GM18867 (cell line): ENCODE measurements at regions not wholly inside any gene's neighbourhood (a gene's known extent, or its start where the extent isn't known, plus 50 kb on each side); places are given as distances from the start of the nearest gene placed in this dataset.

Source experiments
- ATAC-seq: cut with Tn5 transposase; IDR thresholded peaks from one replicate; pipeline ENCODE4 v1.9.1; 2021; ENCODE audit warnings: mild to moderate bottlenecking, moderate library complexity; ENCODE audit not compliant: unreplicated experiment

DNA sequence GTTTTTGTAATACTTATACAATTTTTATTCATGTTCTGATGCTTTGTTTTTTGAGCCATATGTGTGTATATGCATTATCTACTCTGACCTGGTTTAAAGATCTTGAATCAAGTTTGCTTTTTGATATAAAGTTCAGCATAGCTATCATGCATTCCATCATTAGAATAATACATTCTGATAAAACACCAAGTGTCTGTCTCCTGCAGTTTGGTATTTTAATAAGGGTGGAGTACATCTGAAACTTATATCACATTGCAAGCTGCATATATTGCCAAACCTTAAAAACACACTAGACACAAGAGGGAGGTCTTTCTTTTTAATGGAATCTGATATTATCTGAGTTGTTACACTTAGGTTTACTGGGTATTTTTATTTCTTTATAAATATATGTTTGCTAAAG lies 102.8 kb upstream of the ADAMTSL1 start:
- no peak for ATAC-seq

DNA sequence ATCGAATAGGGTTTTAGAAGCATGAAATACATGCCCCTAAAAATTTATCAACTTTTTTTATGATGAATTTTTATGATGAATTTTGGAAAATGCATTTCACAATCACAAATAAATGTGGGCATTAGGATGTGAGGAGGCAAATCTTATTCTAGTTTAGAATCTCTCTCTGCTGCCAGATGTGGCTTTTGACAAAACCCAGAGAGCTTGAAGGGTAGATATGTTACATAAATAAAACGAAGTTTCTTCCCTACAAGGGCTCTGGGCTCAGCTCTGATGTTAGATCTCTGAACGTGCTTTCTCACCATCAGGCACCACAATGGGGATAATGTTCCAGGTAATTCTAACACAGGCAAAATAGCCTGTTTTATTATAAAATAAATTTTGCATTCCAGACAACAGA lies 102.3 kb upstream of the ADAMTSL1 start:
- ATAC-seq, result no peak

DNA sequence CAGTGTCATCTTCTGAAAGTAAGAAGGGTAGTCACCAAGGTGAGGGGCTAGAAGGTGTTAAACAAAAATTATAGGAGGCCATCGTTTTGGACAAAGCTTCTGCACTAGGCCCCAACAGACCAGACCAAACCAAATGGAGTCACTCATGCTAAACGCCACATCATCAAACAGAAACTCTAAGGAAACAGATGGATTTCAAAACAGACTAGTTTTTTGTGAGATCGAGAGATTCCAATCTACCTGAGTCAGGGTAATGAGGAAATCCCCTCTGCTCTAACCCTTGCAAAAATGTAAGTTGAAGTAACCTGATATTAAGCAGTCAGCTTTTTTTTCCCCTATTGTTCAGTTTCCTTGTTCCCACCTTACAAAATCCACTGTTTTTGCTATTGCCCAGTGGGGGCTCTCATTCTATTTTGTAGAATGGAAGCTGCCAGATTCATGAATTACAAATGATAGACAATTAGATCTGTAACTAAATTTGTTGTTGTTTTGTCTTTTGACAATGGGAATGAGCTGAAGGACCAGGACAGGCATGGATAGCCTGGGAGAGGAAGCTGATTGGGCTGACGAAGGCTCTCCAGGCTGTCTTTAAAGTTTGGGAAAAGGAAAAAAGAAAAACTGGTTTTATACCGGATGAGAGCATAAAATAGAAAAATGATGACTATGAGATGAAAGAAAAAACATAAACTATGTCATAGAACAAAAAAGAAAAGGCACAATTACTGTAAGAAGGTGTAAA lies 94.7 kb upstream of the ADAMTSL1 start:
- no peak for ATAC-seq

- no peak for ATAC-seq
Observed at GRCh38 chr9:18382243-18382642, 91.7 kb upstream of the ADAMTSL1 start.

- no peak for ATAC-seq
Observed at GRCh38 chr9:18384066-18384465, 89.9 kb upstream of the ADAMTSL1 start.

GRCh38 chr9:18385696-18386490 lies 88.1 kb upstream of the ADAMTSL1 start:
- ATAC-seq, result no peak

GRCh38 chr9:18390393-18390792 lies 83.6 kb upstream of the ADAMTSL1 start:
- ATAC-seq, result no peak

- no peak for ATAC-seq
Observed at GRCh38 chr9:18393340-18394130, 80.4 kb upstream of the ADAMTSL1 start.

DNA sequence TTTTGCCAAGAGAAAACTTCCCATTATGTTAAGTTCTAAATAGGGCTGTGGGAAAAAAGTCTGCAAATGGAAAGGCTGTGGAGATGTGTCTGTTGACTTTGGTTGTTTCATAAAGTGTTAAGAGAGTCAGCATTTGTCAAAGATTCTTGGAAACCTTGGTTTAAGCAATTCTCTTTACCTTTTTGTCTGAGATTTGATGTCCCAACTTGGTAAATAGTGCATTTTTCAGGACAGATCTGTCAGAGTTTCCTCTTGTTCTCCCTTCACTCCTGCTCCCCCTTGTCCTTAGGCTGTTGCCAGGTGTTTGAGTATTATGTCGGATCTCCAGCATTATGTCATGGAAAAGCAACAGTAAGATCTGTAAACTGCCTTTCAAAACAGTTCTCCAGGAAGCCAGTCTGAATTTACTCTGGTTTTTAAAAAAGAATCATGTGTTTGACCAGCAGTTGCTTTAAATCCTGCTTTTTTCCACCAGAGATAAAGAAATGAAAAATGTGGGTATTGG lies 79.1 kb upstream of the ADAMTSL1 start:
- no peak for ATAC-seq

DNA sequence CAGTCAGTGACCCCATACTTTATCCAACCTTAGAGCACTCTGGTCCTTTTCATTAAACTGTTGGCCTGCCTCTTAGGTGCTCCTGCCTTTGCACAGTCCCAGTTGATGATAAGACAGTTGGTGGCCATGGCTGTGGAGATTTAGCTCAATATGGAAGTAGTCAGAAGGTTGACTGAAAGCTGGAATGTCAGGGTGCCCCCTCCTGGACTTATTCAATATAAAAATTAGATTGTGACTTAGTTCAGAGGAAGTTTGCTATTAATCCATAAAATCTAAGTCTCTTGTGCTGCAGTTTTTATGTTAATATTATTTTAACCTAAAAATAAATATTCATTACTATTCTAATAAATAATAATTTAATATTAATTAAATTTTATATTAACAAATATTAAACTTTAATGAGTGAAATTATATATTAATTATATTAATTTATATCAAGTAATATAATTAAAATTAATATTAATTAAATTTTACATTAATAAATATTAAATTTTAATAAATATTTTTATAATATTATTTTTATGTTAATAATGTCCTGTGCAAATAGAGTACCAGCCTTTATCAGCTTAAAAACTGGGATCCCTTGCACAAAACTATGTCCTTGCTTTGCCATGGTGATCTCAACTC lies 77.7 kb upstream of the ADAMTSL1 start:
- ATAC-seq, result no peak

GRCh38 chr9:18397076-18397475 lies 76.9 kb upstream of the ADAMTSL1 start:
- no peak for ATAC-seq

- no peak for ATAC-seq
Observed at GRCh38 chr9:18398038-18398437, 75.9 kb upstream of the ADAMTSL1 start.

GRCh38 chr9:18404434-18405029 lies 69.4 kb upstream of the ADAMTSL1 start:
- ATAC-seq, result no peak

GRCh38 chr9:18405240-18405639 lies 68.7 kb upstream of the ADAMTSL1 start:
- ATAC-seq, result no peak

DNA sequence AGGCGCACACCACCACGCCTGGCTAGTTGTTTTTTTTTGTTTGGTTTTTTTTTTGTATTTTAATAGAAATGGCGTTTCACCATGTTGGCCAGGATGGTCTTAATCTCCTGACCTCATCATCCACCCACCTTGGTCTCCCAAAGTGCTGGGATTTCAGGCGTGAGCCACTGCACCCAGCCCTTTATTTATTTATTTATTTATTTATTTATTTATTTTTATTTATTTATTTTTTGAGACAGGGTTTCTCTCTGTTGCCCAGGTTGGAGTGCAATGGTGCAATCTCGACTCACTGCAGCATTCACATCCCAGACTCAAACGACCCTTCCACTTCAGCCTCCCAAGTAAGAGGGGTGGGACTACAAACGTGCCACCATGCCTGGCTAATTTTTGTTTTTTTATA lies 63.0 kb upstream of the ADAMTSL1 start:
- no peak for ATAC-seq

DNA sequence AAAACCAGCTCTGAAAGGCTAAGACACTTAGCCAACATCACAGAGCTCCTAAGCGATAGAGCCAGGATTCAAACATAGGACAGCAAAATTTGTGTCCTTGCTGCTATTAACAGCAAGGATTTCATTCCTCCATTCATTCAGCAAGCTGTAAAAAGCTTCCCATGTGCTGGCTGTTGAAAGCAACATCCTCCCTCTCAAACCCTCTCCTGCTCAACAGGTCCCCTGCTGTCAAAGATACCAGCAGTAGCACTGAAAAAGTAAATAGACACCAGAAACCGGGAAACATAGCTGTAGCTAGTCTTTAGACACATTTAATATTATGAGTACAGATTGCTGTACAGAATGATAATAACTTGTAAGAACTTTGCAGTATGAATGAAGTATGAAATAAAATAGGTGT lies 52.6 kb upstream of the ADAMTSL1 start:
- ATAC-seq, result no peak

- ATAC-seq, result no peak
Observed at GRCh38 chr9:18422296-18423036, 51.5 kb upstream of the ADAMTSL1 start.

GRCh38 chr9:18423791-18424531 lies 50.0 kb upstream of the ADAMTSL1 start:
- ATAC-seq, result no peak
